ENCODE measurements at regions not wholly inside any gene's neighbourhood (a gene's known extent, or its start where the extent isn't known, plus 50 kb on each side); places are given as distances from the start of the nearest gene placed in this dataset.

DNA sequence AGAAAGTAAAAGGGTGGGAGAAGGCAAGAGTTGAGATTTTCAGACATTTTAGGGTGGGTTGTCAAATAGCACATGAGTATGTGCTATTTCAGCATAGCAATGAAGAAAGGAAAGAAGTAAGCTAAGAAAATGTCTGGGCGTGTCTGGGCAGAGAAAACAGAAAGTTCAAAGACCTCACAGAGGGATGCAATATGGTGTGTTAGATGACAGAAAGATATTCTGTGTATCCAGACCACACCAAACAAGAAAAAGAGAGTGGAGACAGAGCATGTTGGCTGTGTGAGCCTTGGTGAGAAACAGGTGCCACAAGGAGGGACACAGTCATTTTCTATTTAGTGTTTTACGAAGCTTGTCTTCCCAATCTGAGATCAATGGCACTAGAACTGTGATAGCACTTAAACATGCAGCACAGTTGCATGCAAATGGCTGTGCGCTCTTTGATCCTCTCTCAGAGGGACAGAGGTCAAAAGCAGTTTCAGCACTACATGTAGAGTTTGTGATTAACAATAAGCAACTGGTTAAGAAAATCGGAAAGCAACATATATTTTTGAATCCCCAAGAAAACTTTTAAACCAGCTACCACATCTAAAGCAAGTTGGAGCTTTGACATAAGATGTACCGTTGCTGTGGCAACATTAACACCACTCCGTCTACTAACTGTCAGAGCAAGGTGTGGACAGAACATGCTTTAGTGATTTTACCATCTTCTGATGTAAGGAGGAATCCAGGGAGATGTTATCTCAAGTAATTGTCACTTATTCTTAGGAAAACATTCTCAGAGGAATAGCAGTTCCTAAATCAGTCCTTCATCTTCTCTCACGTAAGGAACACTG is 515.5 kb upstream of the NOX3 start:
- H3K27ac Mint-ChIP-seq, result no peak overlapping the region
- H3K4me1 ChIP-seq, result peaks cover 14% of the 10 kb centered on the region
- H3K36me3 Mint-ChIP-seq, result no peaks in the 10 kb centered on the region
- H3K4me2 ChIP-seq, result no peak overlapping the region
- H3K27me3 ChIP-seq, result no peaks in the 10 kb centered on the region
- no peak overlapping the region for H3K4me3 ChIP-seq
- H3K9ac ChIP-seq, result no peak overlapping the region
- H3K9me3 ChIP-seq (ENCODE audit: low read depth), result no peaks in the 10 kb centered on the region
- H3F3A ChIP-seq (ENCODE audit: low read depth), result peaks cover 14% of the 10 kb centered on the region
- H4K20me1 ChIP-seq (ENCODE audit: low read depth), result no peaks in the 10 kb centered on the region
- DNase-seq (ENCODE audit: low spot score), result no peak
- H3K4me3 Mint-ChIP-seq, result no peak overlapping the region
- no peak overlapping the region for H3K27ac ChIP-seq
- H3K4me1 Mint-ChIP-seq, result peaks cover 27% of the 10 kb centered on the region
- no peaks in the 10 kb centered on the region for H3K79me2 ChIP-seq (ENCODE audit: low read depth)
- H3K27me3 Mint-ChIP-seq (ENCODE audit: insufficient read depth, low read depth), result no peaks in the 10 kb centered on the region
- no peaks in the 10 kb centered on the region for H3K36me3 ChIP-seq
- no peak overlapping the region for H2AFZ ChIP-seq (replicated peaks)
- peaks cover 2% of the 10 kb centered on the region for H3K9me3 Mint-ChIP-seq
- no peak for TF ChIP-seq EZH2phosphoT487 (IDR thresholded peaks at IDR 0.05)
- no peak for TF ChIP-seq EZH2 (IDR thresholded peaks at IDR 0.05)
- TF ChIP-seq, protein P1, sequence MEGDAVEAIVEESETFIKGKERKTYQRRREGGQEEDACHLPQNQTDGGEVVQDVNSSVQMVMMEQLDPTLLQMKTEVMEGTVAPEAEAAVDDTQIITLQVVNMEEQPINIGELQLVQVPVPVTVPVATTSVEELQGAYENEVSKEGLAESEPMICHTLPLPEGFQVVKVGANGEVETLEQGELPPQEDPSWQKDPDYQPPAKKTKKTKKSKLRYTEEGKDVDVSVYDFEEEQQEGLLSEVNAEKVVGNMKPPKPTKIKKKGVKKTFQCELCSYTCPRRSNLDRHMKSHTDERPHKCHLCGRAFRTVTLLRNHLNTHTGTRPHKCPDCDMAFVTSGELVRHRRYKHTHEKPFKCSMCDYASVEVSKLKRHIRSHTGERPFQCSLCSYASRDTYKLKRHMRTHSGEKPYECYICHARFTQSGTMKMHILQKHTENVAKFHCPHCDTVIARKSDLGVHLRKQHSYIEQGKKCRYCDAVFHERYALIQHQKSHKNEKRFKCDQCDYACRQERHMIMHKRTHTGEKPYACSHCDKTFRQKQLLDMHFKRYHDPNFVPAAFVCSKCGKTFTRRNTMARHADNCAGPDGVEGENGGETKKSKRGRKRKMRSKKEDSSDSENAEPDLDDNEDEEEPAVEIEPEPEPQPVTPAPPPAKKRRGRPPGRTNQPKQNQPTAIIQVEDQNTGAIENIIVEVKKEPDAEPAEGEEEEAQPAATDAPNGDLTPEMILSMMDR (IDR thresholded peaks at IDR 0.05), result no peak

DNA sequence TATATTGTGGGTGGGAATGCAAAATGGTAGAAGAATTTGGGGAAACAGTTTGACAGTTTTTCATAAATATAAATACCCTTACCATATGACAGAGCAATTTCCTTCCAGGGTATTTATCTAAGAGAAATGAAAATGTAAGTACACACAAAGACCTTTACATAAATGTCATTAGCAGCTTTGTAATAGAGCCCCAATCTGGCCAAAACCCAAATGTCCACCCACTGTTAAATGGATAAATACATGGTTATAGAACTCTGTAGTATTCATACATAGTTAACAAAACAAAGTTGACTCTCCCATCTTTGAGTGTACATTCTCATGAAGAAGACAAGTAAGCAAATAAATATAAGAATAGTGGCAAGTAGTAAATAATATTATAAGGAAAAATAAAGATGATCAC is 514.8 kb upstream of the NOX3 start:
- Histone ChIP-seq H3K27ac (no peak overlapping the region), H4K20me1 (ENCODE audit: low read depth) (no peaks in the 10 kb centered on the region), H2AFZ (replicated peaks) (no peak overlapping the region), H3K27me3 (no peaks in the 10 kb centered on the region), H3K9ac (no peak overlapping the region), H3K4me2 (no peak overlapping the region), H3K79me2 (ENCODE audit: low read depth) (no peaks in the 10 kb centered on the region), H3F3A (ENCODE audit: low read depth) (peaks cover 13% of the 10 kb centered on the region), H3K9me3 (ENCODE audit: low read depth) (no peaks in the 10 kb centered on the region), H3K4me1 (peaks cover 10% of the 10 kb centered on the region), H3K36me3 (no peaks in the 10 kb centered on the region), H3K4me3 (no peak overlapping the region)
- TF ChIP-seq, protein P1 (IDR thresholded peaks at IDR 0.05), result no peak
- TF ChIP-seq EZH2phosphoT487 (IDR thresholded peaks at IDR 0.05), result no peak
- no peak for TF ChIP-seq EZH2 (IDR thresholded peaks at IDR 0.05)
- DNase-seq (ENCODE audit: low spot score), result no peak
- Mint-ChIP-seq H3K27ac (no peak overlapping the region), H3K27me3 (ENCODE audit: insufficient read depth, low read depth) (no peaks in the 10 kb centered on the region), H3K9me3 (peaks cover 2% of the 10 kb centered on the region), H3K4me3 (no peak overlapping the region), H3K36me3 (no peaks in the 10 kb centered on the region), H3K4me1 (peaks cover 24% of the 10 kb centered on the region)

DNA sequence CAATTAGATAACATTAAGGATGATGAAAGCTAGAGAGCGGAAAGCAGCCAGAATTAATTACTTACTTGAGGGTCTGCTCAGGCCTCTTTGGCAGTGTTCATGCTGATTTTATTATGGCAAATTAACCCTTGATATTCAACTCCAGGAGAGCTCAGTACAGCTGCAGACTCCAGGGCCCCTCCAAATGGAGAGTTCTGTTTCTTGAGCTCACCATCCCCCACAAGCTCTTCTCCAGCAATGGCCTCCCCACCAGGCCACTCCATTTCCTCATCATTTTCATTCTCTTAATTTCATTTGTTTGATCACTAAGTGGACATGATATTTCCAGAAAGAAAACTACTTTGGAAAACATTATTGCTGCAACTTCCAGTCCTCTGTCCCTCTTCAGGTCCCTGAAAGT is 513.3 kb upstream of the NOX3 start:
- Mint-ChIP-seq H3K4me3 (no peak overlapping the region), H3K27ac (no peak overlapping the region)

More for the DNA sequence above, 513.3 kb upstream of the NOX3 start:
- Mint-ChIP-seq H3K36me3 (no peaks in the 10 kb centered on the region), H3K27me3 (ENCODE audit: insufficient read depth, low read depth) (no peaks in the 10 kb centered on the region), H3K4me1 (peaks cover 19% of the 10 kb centered on the region), H3K9me3 (peaks cover 2% of the 10 kb centered on the region)
- Histone ChIP-seq H3K9ac (no peak overlapping the region), H3K79me2 (ENCODE audit: low read depth) (no peaks in the 10 kb centered on the region), H3K4me3 (no peak overlapping the region), H3K4me1 (no peaks in the 10 kb centered on the region), H2AFZ (replicated peaks) (no peak overlapping the region), H3K27ac (no peak overlapping the region), H3F3A (ENCODE audit: low read depth) (no peaks in the 10 kb centered on the region), H4K20me1 (ENCODE audit: low read depth) (no peaks in the 10 kb centered on the region), H3K4me2 (no peak overlapping the region), H3K27me3 (no peaks in the 10 kb centered on the region), H3K9me3 (ENCODE audit: low read depth) (no peaks in the 10 kb centered on the region), H3K36me3 (no peaks in the 10 kb centered on the region)
- TF ChIP-seq EZH2phosphoT487 (IDR thresholded peaks at IDR 0.05), result no peak
- TF ChIP-seq, protein P1 (IDR thresholded peaks at IDR 0.05), result no peak
- TF ChIP-seq EZH2 (IDR thresholded peaks at IDR 0.05), result no peak
- DNase-seq (ENCODE audit: low spot score), result no peak

All from neural progenitor cell (in vitro differentiated cells).